CD14-positive monocyte (primary cell): ENCODE measurements at regions not wholly inside any gene's neighbourhood (a gene's known extent, or its start where the extent isn't known, plus 50 kb on each side); places are given as distances from the start of the nearest gene placed in this dataset.

Experiments used
- DNase-seq, 3 donors: peaks; one replicate each; pipeline ENCODE4 v3.0.0-alpha.2; 2011 to 2022
- H2AFZ ChIP-seq: 2 replicates; pipeline ENCODE4 v1.6.0; 2012; ENCODE audit warnings: mild to moderate bottlenecking, low read depth, low read length, inconsistent platforms; ENCODE audit not compliant: insufficient read depth, poor library complexity, severe bottlenecking
- H3K27ac ChIP-seq, 2 donors: 1 replicate in 1 of 2; 2 replicates in 1 of 2; pipeline ENCODE4 v1.5.1; 2012 to 2013; ENCODE audit warnings: low read length in 2 of 2, control low read depth in 1 of 2, inconsistent platforms in 1 of 2, low read depth in 1 of 2, mild to moderate bottlenecking in 1 of 2
- H3K27me3 ChIP-seq, 2 donors: one replicate each; pipeline versions ENCODE4 v1.6.0 to v1.6.1; 2011 to 2013; ENCODE audit warnings: low read length in 2 of 2; ENCODE audit not compliant: control insufficient read depth in 2 of 2, insufficient read depth in 2 of 2
- H3K36me3 ChIP-seq, 2 donors: replicated peaks in 1 of 2; 1 replicate in 1 of 2; 2 replicates in 1 of 2; pipeline versions ENCODE4 v1.5.1 to v1.6.1; 2012 to 2013; ENCODE audit warnings: low read length in 2 of 2, control low read depth in 1 of 2, inconsistent platforms in 1 of 2, mild to moderate bottlenecking in 1 of 2; ENCODE audit not compliant: insufficient read depth in 2 of 2, control insufficient read depth in 1 of 2
- H3K4me1 ChIP-seq, 2 donors: 1 replicate in 1 of 2; 2 replicates in 1 of 2; pipeline versions ENCODE4 v1.5.1 to v1.6.1; 2012 to 2013; ENCODE audit warnings: low read length in 2 of 2, control low read depth in 1 of 2, inconsistent platforms in 1 of 2, mild to moderate bottlenecking in 1 of 2, moderate library complexity in 1 of 2; ENCODE audit not compliant: insufficient read depth in 2 of 2, control insufficient read depth in 1 of 2
- H3K4me2 ChIP-seq: replicated peaks from 2 replicates; pipeline ENCODE3; 2012; ENCODE audit warnings: low read length, moderate library complexity, mild to moderate bottlenecking; ENCODE audit not compliant: poor library complexity, severe bottlenecking; ENCODE audit errors: extremely low read depth
- H3K4me3 ChIP-seq, 3 experiments: fragments of 200-600 bp in 1 of 3; sonication (generic) in 1 of 3; replicated peaks in 1 of 3; 1 replicate in 2 of 3; 2 replicates in 1 of 3; pipeline ENCODE4 v1.5.1; 2011 to 2013; ENCODE audit warnings: low read length in 3 of 3, mild to moderate bottlenecking in 3 of 3, control low read depth in 2 of 3, low read depth in 2 of 3, inconsistent platforms in 1 of 3, moderate library complexity in 1 of 3
- H3K79me2 ChIP-seq: 2 replicates; pipeline ENCODE4 v1.6.0; 2012; ENCODE audit warnings: mild to moderate bottlenecking, control low read depth, inconsistent platforms, low read length, moderate library complexity; ENCODE audit not compliant: insufficient read depth
- H3K9ac ChIP-seq: 2 replicates; pipeline ENCODE4 v1.6.0; 2017; ENCODE audit warnings: low read length, mild to moderate bottlenecking; ENCODE audit not compliant: insufficient read depth, poor library complexity, severe bottlenecking
- H3K9me3 ChIP-seq, 2 donors: replicated peaks in 1 of 2; 1 replicate in 1 of 2; 2 replicates in 1 of 2; pipeline versions ENCODE4 v1.5.1 to v1.6.1; 2012 to 2013; ENCODE audit warnings: low read length in 2 of 2, control low read depth in 1 of 2; ENCODE audit not compliant: control insufficient read depth in 1 of 2, insufficient read depth in 1 of 2
- H4K20me1 ChIP-seq: 2 replicates; pipeline ENCODE4 v1.6.0; 2012; ENCODE audit warnings: mild to moderate bottlenecking, low read length, control low read depth, moderate library complexity; ENCODE audit not compliant: insufficient read depth
- H3K27ac Mint-ChIP-seq, 7 donors: one replicate each; pipeline ENCODE4 v1.8.0; 2020; ENCODE audit warnings: mild to moderate bottlenecking in 7 of 7, mixed read lengths in 7 of 7, moderate library complexity in 6 of 7, inconsistent platforms in 2 of 7
- H3K27me3 Mint-ChIP-seq, 3 donors: one replicate each; pipeline ENCODE4 v1.8.0; 2021 to 2022; ENCODE audit warnings: low read depth in 3 of 3, mild to moderate bottlenecking in 3 of 3, mixed read lengths in 3 of 3, moderate library complexity in 3 of 3, inconsistent platforms in 1 of 3
- H3K36me3 Mint-ChIP-seq, 2 donors: one replicate each; pipeline ENCODE4 v1.8.0; 2020; ENCODE audit warnings: mixed read lengths in 2 of 2, inconsistent platforms in 1 of 2, mild to moderate bottlenecking in 1 of 2
- H3K4me1 Mint-ChIP-seq: one replicate; pipeline ENCODE4 v1.8.0; 2020; ENCODE audit warnings: mild to moderate bottlenecking, mixed read lengths
- H3K4me3 Mint-ChIP-seq, 2 donors: one replicate each; pipeline ENCODE4 v1.8.0; 2020; ENCODE audit warnings: mild to moderate bottlenecking in 2 of 2, mixed read lengths in 2 of 2, moderate library complexity in 1 of 2
- H3K9me3 Mint-ChIP-seq, 7 donors: one replicate each; pipeline ENCODE4 v1.8.0; 2020 to 2022; ENCODE audit warnings: mixed read lengths in 7 of 7, mild to moderate bottlenecking in 6 of 7, moderate library complexity in 6 of 7, inconsistent platforms in 2 of 7
- intact Hi-C, 2 donors: fragments of 100-400 bp; cut with micrococcal nuclease; formaldehyde crosslinking; loops; one replicate each; pipeline versions ENCODE4 v1.15.0 to v1.15.1; 2023
- TF ChIP-seq, protein P1 (sequence below): fragments of 200-600 bp; IDR thresholded peaks from one replicate; pipeline ENCODE4 v1.8.0; 2022; ENCODE audit warnings: antibody characterized with exemption, mild to moderate bottlenecking

DNA sequence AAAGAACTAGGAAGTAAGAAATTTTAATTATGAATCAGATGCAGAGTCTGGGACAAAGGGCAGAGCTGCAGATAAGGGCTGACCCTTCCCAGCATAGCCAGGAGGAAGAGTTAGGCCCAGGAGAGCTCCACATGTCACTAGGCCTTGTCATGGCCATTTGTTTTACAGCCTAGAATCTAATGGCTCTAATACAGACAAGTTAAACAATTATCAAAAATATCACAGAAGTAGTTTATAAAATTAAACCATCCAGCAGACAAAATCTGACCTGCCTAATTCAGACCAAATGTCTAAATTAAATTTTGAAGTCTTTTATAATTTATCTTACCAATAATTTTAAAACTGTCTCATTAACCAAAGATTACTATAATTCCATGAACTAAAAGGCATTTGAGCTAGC, 1369.5 kb downstream of the CDH11 start:
- Histone ChIP-seq H4K20me1 (no peaks in the 10 kb centered on the region), H3K4me2 (no peak overlapping the region), H2AFZ (no peak overlapping the region), H3K9me3 (no peaks in the 10 kb centered on the region), H3K27me3 (no peaks in the 10 kb centered on the region), H3K36me3 (no peaks in the 10 kb centered on the region), H3K79me2 (no peaks in the 10 kb centered on the region), H3K4me1 (no peaks in the 10 kb centered on the region), H3K9ac (no peak overlapping the region), H3K27ac (no peak overlapping the region), H3K4me3 (no peak overlapping the region)
- H3K4me1 Mint-ChIP-seq: no peaks in the 10 kb centered on the region
- TF ChIP-seq, protein P1, sequence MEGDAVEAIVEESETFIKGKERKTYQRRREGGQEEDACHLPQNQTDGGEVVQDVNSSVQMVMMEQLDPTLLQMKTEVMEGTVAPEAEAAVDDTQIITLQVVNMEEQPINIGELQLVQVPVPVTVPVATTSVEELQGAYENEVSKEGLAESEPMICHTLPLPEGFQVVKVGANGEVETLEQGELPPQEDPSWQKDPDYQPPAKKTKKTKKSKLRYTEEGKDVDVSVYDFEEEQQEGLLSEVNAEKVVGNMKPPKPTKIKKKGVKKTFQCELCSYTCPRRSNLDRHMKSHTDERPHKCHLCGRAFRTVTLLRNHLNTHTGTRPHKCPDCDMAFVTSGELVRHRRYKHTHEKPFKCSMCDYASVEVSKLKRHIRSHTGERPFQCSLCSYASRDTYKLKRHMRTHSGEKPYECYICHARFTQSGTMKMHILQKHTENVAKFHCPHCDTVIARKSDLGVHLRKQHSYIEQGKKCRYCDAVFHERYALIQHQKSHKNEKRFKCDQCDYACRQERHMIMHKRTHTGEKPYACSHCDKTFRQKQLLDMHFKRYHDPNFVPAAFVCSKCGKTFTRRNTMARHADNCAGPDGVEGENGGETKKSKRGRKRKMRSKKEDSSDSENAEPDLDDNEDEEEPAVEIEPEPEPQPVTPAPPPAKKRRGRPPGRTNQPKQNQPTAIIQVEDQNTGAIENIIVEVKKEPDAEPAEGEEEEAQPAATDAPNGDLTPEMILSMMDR: no peak
- H3K27ac Mint-ChIP-seq: no peak overlapping the region
- no peaks in the 10 kb centered on the region for H3K36me3 Mint-ChIP-seq
- no peak for DNase-seq
- no peaks in the 10 kb centered on the region for H3K27me3 Mint-ChIP-seq
- H3K9me3 Mint-ChIP-seq: peaks cover 0 to 6% (median 2%) of the 10 kb centered on the region in 7 donors
- H3K4me3 Mint-ChIP-seq: no peak overlapping the region
- intact Hi-C loops: no loop called here

DNA sequence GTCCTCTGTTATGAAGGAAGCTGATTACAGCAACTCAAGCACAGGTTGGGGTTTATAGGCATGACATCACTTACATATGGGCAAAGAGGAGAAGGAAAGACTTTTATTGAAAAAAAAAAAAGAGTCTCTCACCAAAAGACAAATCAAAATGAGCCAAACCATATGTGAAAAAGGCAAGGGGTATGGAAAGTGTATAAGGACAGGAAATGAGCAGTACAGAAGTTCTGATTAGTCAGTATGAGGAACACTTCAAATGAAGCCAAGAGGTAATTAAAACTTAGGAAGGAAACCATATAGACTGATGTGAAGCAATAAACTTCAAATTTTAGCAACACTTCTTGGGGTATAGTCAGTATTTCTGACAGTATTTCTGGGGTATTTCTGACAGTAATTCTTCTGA, 1372.6 kb downstream of the CDH11 start:
- Histone ChIP-seq H3K4me1 (no peaks in the 10 kb centered on the region), H3K27me3 (no peaks in the 10 kb centered on the region), H3K36me3 (no peaks in the 10 kb centered on the region), H3K9me3 (peaks cover 0 to 4% of the 10 kb centered on the region in 2 donors), H3K4me2 (no peak overlapping the region), H3K79me2 (no peaks in the 10 kb centered on the region), H3K9ac (no peak overlapping the region), H2AFZ (no peak overlapping the region), H3K27ac (no peak overlapping the region), H4K20me1 (no peaks in the 10 kb centered on the region), H3K4me3 (no peak overlapping the region)
- H3K4me1 Mint-ChIP-seq: no peaks in the 10 kb centered on the region
- no peaks in the 10 kb centered on the region for H3K36me3 Mint-ChIP-seq
- peaks cover 0 to 3% (median 2%) of the 10 kb centered on the region in 7 donors for H3K9me3 Mint-ChIP-seq
- H3K27me3 Mint-ChIP-seq: no peaks in the 10 kb centered on the region
- TF ChIP-seq, protein P1: no peak
- no peak overlapping the region for H3K4me3 Mint-ChIP-seq
- intact Hi-C loops: no loop called here
- no peak overlapping the region for H3K27ac Mint-ChIP-seq
- no peak for DNase-seq
